Loucy (cell line): ENCODE measurements at regions not wholly inside any gene's neighbourhood (a gene's known extent, or its start where the extent isn't known, plus 50 kb on each side); places are given as distances from the start of the nearest gene placed in this dataset.

Experiments used
- H2AFZ ChIP-seq: fragments of 200-600 bp; sonication (generic); 2 replicates; pipeline ENCODE4 v1.6.0; 2016; ENCODE audit warnings: antibody characterized with exemption, mild to moderate bottlenecking, low read length, moderate library complexity
- H3F3A ChIP-seq: fragments of 200-600 bp; 2 replicates; pipeline ENCODE4 v1.6.0; 2016; ENCODE audit warnings: antibody characterized with exemption, low read depth, mild to moderate bottlenecking
- H3K27me3 ChIP-seq: fragments of 200-600 bp; sonication (generic); 2 replicates; pipeline ENCODE4 v1.6.1; 2014; ENCODE audit warnings: low read length, mild to moderate bottlenecking; ENCODE audit not compliant: insufficient read depth, poor library complexity, severe bottlenecking
- H3K36me3 ChIP-seq: fragments of 200-600 bp; sonication (generic); 2 replicates; pipeline ENCODE4 v1.6.1; 2016; ENCODE audit warnings: low read length; ENCODE audit not compliant: insufficient read depth
- H3K4me1 ChIP-seq: fragments of 200-600 bp; sonication (generic); 2 replicates; pipeline ENCODE4 v1.5.1; 2014; ENCODE audit warnings: low read length, mild to moderate bottlenecking; ENCODE audit not compliant: insufficient read depth, poor library complexity, severe bottlenecking
- H3K4me2 ChIP-seq: fragments of 200-600 bp; sonication (generic); 2 replicates; pipeline ENCODE4 v1.6.0; 2014; ENCODE audit warnings: antibody characterized with exemption, low read length, low read depth, mild to moderate bottlenecking; ENCODE audit not compliant: poor library complexity, severe bottlenecking
- H3K4me3 ChIP-seq: fragments of 200-600 bp; sonication (generic); 2 replicates; pipeline ENCODE4 v1.5.1; 2014; ENCODE audit warnings: low read length, mild to moderate bottlenecking, mixed read lengths; ENCODE audit not compliant: poor library complexity, severe bottlenecking
- H3K79me2 ChIP-seq: fragments of 200-600 bp; sonication (generic); 2 replicates; pipeline ENCODE4 v1.6.1; 2014; ENCODE audit warnings: low read length; ENCODE audit not compliant: insufficient read depth
- H3K9ac ChIP-seq: fragments of 200-600 bp; sonication (generic); 2 replicates; pipeline ENCODE4 v1.6.0; 2014; ENCODE audit warnings: mild to moderate bottlenecking, low read depth, low read length, moderate library complexity; ENCODE audit not compliant: poor library complexity, severe bottlenecking
- H3K9me2 ChIP-seq: fragments of 200-600 bp; sonication (generic); replicated peaks from 2 replicates; pipeline ENCODE4 v1.6.1; 2016; ENCODE audit warnings: low read depth, low read length, mixed read lengths
- H3K9me3 ChIP-seq: fragments of 200-600 bp; sonication (generic); 2 replicates; pipeline ENCODE4 v1.6.1; 2014; ENCODE audit warnings: mild to moderate bottlenecking, antibody characterized with exemption, low read length, low read depth; ENCODE audit not compliant: insufficient read depth
- H4K20me1 ChIP-seq: fragments of 200-600 bp; sonication (generic); 2 replicates; pipeline ENCODE4 v1.6.0; 2014; ENCODE audit warnings: antibody characterized with exemption, low read length, mild to moderate bottlenecking; ENCODE audit not compliant: insufficient read depth, poor library complexity, severe bottlenecking
- EZH2phosphoT487 ChIP-seq: fragments of 200-600 bp; IDR thresholded peaks from 2 replicates; pipeline ENCODE4 v1.6.1; 2018; ENCODE audit warnings: antibody characterized with exemption, mild to moderate bottlenecking, moderate library complexity, borderline replicate concordance
- TF ChIP-seq, protein P1 (sequence below): fragments of 200-600 bp; sonication (generic); conservative IDR thresholded peaks from 2 replicates; pipeline ENCODE4 v1.5.1; 2014; ENCODE audit warnings: mild to moderate bottlenecking, antibody characterized with exemption, low read length

DNA sequence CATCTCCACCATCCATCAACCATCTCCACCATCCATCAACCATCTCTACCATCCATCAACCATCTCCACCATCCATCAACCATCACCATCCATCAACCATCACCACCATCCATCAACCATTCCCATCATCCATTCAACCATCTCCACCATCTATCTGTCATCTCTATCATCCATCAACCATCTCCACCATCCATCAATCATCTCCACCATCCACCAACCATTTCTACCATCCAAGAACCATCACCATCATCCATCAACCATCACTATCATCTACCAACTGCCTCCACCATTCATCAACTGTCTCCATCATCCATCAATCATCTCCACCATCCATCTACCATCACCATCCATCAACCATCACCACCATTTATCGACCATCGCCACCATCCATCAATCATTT is 78.8 kb upstream of the CDH4 start:
- H3K4me3 ChIP-seq: no peak overlapping the region
- H2AFZ ChIP-seq: no peak overlapping the region
- H3K27me3 ChIP-seq: no peaks in the 10 kb centered on the region
- H3K4me1 ChIP-seq: no peaks in the 10 kb centered on the region
- H3F3A ChIP-seq: no peaks in the 10 kb centered on the region
- no peaks in the 10 kb centered on the region for H3K36me3 ChIP-seq
- no peak overlapping the region for H3K9ac ChIP-seq
- TF ChIP-seq, protein P1, sequence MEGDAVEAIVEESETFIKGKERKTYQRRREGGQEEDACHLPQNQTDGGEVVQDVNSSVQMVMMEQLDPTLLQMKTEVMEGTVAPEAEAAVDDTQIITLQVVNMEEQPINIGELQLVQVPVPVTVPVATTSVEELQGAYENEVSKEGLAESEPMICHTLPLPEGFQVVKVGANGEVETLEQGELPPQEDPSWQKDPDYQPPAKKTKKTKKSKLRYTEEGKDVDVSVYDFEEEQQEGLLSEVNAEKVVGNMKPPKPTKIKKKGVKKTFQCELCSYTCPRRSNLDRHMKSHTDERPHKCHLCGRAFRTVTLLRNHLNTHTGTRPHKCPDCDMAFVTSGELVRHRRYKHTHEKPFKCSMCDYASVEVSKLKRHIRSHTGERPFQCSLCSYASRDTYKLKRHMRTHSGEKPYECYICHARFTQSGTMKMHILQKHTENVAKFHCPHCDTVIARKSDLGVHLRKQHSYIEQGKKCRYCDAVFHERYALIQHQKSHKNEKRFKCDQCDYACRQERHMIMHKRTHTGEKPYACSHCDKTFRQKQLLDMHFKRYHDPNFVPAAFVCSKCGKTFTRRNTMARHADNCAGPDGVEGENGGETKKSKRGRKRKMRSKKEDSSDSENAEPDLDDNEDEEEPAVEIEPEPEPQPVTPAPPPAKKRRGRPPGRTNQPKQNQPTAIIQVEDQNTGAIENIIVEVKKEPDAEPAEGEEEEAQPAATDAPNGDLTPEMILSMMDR: no peak
- TF ChIP-seq EZH2phosphoT487: no peak
- no peak overlapping the region for H3K4me2 ChIP-seq
- H3K9me2 ChIP-seq: no peaks in the 10 kb centered on the region
- H4K20me1 ChIP-seq: no peaks in the 10 kb centered on the region
- H3K79me2 ChIP-seq: no peaks in the 10 kb centered on the region
- H3K9me3 ChIP-seq: 0 out of 2 replicates have a peak, but pooled peaks cover 3% of the 10 kb centered on the region

DNA sequence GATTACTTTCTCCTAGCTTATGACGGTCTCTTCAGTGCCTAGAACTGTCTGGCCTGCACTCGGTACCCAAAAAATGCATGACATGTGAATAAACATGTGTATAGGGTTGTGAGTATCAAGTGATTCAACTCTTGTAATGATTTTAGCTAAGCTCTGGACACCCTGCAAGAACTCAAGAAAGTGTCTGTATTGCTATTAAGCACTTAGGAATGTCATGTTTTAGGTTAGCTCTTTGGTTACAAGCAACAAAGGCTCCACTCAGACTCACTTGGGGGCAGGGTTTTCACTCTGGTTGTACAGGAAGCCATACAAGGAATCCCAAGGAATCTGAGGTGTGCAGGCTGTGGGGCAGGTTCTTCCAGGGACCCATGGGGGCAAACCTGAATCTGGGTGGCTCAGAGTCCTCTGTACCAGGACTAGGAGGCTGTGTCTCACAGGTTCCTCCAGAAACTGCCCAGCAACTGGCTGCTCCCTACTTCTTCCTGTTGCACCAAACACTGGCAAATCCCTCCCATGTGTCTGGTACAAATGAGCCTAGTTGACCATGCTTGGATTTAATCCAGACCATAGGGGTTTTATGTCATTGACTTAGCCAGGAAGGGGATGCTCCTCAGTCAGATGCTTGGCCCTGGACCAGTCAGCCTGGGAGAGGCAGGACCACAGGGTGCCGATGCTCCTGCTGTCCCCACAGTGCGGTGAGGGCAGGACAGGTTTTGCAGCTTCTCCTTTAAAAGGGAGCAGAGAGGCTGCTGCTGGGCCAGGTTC is 77.9 kb upstream of the CDH4 start:
- TF ChIP-seq EZH2phosphoT487: no peak
- TF ChIP-seq, protein P1: no peak
- Histone ChIP-seq H3K9ac (no peak overlapping the region), H3K79me2 (no peaks in the 10 kb centered on the region), H2AFZ (no peak overlapping the region), H3F3A (no peaks in the 10 kb centered on the region), H3K36me3 (no peaks in the 10 kb centered on the region), H3K9me3 (0 out of 2 replicates have a peak, but pooled peaks cover 3% of the 10 kb centered on the region), H3K4me1 (no peaks in the 10 kb centered on the region), H3K27me3 (no peaks in the 10 kb centered on the region), H4K20me1 (no peaks in the 10 kb centered on the region), H3K4me2 (no peak overlapping the region), H3K9me2 (no peaks in the 10 kb centered on the region), H3K4me3 (no peak overlapping the region)

DNA sequence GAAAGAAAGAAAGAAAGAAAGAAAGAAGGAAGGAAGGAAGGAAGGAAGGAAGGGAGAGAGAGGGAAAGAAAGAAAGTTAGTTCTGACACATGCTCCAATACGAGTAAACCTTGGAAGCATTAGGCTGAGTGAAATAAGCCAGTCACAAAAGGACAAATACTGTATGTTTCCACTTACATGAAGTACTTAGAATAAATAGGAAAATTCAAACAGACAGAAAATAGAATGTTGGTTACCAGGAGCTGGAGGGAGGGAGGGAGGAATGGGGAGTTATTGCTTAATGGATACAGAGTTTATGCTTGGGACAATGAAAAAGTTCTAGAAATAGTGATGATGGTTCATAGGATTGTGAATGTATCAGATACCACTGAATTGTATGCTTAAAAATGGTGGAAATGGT is 75.2 kb upstream of the CDH4 start:
- H3K9ac ChIP-seq: no peak overlapping the region
- H3K79me2 ChIP-seq: no peaks in the 10 kb centered on the region
- no peaks in the 10 kb centered on the region for H3K36me3 ChIP-seq
- no peak overlapping the region for H2AFZ ChIP-seq
- no peaks in the 10 kb centered on the region for H3K4me1 ChIP-seq
- 0 out of 2 replicates have a peak, but pooled peaks cover 3% of the 10 kb centered on the region for H3K9me3 ChIP-seq
- H3K9me2 ChIP-seq: no peaks in the 10 kb centered on the region
- no peaks in the 10 kb centered on the region for H4K20me1 ChIP-seq
- H3K4me2 ChIP-seq: no peak overlapping the region
- H3F3A ChIP-seq: no peaks in the 10 kb centered on the region
- H3K27me3 ChIP-seq: no peaks in the 10 kb centered on the region
- H3K4me3 ChIP-seq: no peak overlapping the region
- TF ChIP-seq EZH2phosphoT487: no peak
- TF ChIP-seq, protein P1: no peak
